ENCODE measurements at regions not wholly inside any gene's neighbourhood (a gene's known extent, or its start where the extent isn't known, plus 50 kb on each side); places are given as distances from the start of the nearest gene placed in this dataset.

GRCh38 chr13:61021838-61022237 is 393.8 kb downstream of the PCDH20 start:
- H3K4me2 ChIP-seq (ENCODE audit: insufficient read depth in 1 of 2, low read depth in 2 of 2, low read length in 2 of 2): no peak overlapping the region
- CTCF ChIA-PET (ENCODE audit: partially characterized antibody): interaction anchor here (1.6 kb wide), 1 partner anchor 23 kb away, joined by 4 read pairs; no protein-coding TSS in a partner anchor
- 81% methylated on average over 2 of the region's 2 CpGs; no CpG with 5 or more reads in 1 of the 2 experiments for WGBS, 2 experiments (ENCODE audit: extremely low coverage in 1 of 2, insufficient coverage in 1 of 2, insufficient read length in 1 of 2, insufficient replicate concordance in 2 of 2, low coverage in 1 of 2, low lambda C conversion rate in 2 of 2, missing lambda C conversion rate in 1 of 2)

More at GRCh38 chr13:61021838-61022237, 393.8 kb downstream of the PCDH20 start:
- no peak overlapping the region for H3K23ac ChIP-seq (ENCODE audit: insufficient read length)
- H3K9me3 ChIP-seq (ENCODE audit: insufficient read depth in 2 of 2, low read depth in 1 of 2, low read length in 1 of 2): no peaks in the 10 kb centered on the region
- peaks cover 0 to 1% (median 0%) of the 10 kb centered on the region in 4 experiments; a peak in 1 of 7 replicates for H3K27me3 ChIP-seq (replicated peaks in 1 of 4; ENCODE audit: control insufficient read depth in 3 of 4, extremely low read depth in 1 of 4, insufficient read depth in 3 of 4, low read length in 3 of 4)
- no peak overlapping the region for H3K4me3 ChIP-seq (ENCODE audit: extremely low read depth in 1 of 4, insufficient read depth in 2 of 4, low read depth in 3 of 4, low read length in 4 of 4)
- no peak overlapping the region for H3K18ac ChIP-seq (ENCODE audit: extremely low read depth, low read length)
- no peaks in the 10 kb centered on the region for H3K79me1 ChIP-seq (ENCODE audit: low read depth, low read length)
- H4K20me1 ChIP-seq (replicated peaks in 1 of 2; ENCODE audit: control insufficient read depth in 1 of 2, insufficient read depth in 2 of 2, low read length in 2 of 2): no peaks in the 10 kb centered on the region
- H2BK12ac ChIP-seq (ENCODE audit: low read depth, low read length): no peak overlapping the region
- H2BK120ac ChIP-seq (replicated peaks; ENCODE audit: low read depth, low read length): no peak overlapping the region
- H3K23me2 ChIP-seq (ENCODE audit: low read depth, low read length): no peaks in the 10 kb centered on the region; the same call in 1 of the 2 replicates
- no peak overlapping the region for H3K14ac ChIP-seq (ENCODE audit: insufficient read length)
- H2AK5ac ChIP-seq (ENCODE audit: low read depth, low read length): no peak overlapping the region
- H3K79me2 ChIP-seq (ENCODE audit: control insufficient read depth in 1 of 2, insufficient read depth in 2 of 2, low read length in 2 of 2): no peaks in the 10 kb centered on the region
- H3K27ac ChIP-seq (ENCODE audit: low read depth, low read length): no peak overlapping the region
- H3K4me1 ChIP-seq (replicated peaks in 1 of 4; ENCODE audit: control insufficient read depth in 3 of 4, insufficient read depth in 4 of 4, low read length in 3 of 4): no peaks in the 10 kb centered on the region
- no peak overlapping the region for H4K5ac ChIP-seq (ENCODE audit: insufficient read length, low read depth, low read length)
- TF ChIP-seq, protein P1, sequence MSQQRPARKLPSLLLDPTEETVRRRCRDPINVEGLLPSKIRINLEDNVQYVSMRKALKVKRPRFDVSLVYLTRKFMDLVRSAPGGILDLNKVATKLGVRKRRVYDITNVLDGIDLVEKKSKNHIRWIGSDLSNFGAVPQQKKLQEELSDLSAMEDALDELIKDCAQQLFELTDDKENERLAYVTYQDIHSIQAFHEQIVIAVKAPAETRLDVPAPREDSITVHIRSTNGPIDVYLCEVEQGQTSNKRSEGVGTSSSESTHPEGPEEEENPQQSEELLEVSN (IDR thresholded peaks at IDR 0.05): no peak
- TF ChIP-seq CTBP2 (IDR thresholded peaks at IDR 0.05; ENCODE audit: borderline replicate concordance, insufficient read depth, insufficient read length, low read length) (no peak), TAF7 (optimal IDR thresholded peaks at IDR 0.05; ENCODE audit: borderline replicate concordance, low read depth, low read length) (no peak), YY1 (IDR thresholded peaks at IDR 0.05; ENCODE audit: low read depth, low read length) (no peak), SP1 (IDR thresholded peaks at IDR 0.05; ENCODE audit: low read depth, low read length) (no peak)
- no peak overlapping the region for H4K8ac ChIP-seq (ENCODE audit: extremely low read depth, insufficient read depth, low read length)
- no peaks in the 10 kb centered on the region for H3K36me3 ChIP-seq (ENCODE audit: control insufficient read depth in 2 of 4, insufficient read depth in 4 of 4, low read length in 3 of 4)
- 0 out of 2 replicates have a peak overlapping the region, but pooled peaks have one; percentile 40 for H2AFZ ChIP-seq (ENCODE audit: low read length)
- DNase-seq (ENCODE audit: low read depth in 1 of 2, low spot score in 2 of 2): no peak
- H3K9ac ChIP-seq (replicated peaks in 1 of 4; ENCODE audit: extremely low read depth in 1 of 4, low read depth in 3 of 4, low read length in 3 of 4): no peak overlapping the region
- no peak for FAIRE-seq
- POLR2A ChIA-PET (ENCODE audit: partially characterized antibody): no interaction called here
- H3K56ac ChIP-seq (replicated peaks; ENCODE audit: insufficient read length, low read depth, low read length): no peak overlapping the region
- no peak overlapping the region for H2BK15ac ChIP-seq (ENCODE audit: low read length)
- no peak overlapping the region for H4K91ac ChIP-seq (replicated peaks; ENCODE audit: insufficient read length, low read length)
- no peak overlapping the region for H3K4ac ChIP-seq (replicated peaks; ENCODE audit: insufficient read length, low read depth, low read length)
- H2BK5ac ChIP-seq (ENCODE audit: low read depth, low read length): no peak overlapping the region
- H2BK20ac ChIP-seq (ENCODE audit: low read length): no peak overlapping the region
